Stimulated activated CD4-positive, alpha-beta T cell treated with anti-CD3 and anti-CD28 coated beads, Interleukin-1b, Interleukin-23, amount 100 ng/mL, for 48 hours (primary cell): ENCODE measurements at regions not wholly inside any gene's neighbourhood (a gene's known extent, or its start where the extent isn't known, plus 50 kb on each side); places are given as distances from the start of the nearest gene placed in this dataset.

ENCODE experiments used
- DNase-seq: peaks from one replicate; pipeline ENCODE4 v3.0.0-alpha.2; 2020

DNA sequence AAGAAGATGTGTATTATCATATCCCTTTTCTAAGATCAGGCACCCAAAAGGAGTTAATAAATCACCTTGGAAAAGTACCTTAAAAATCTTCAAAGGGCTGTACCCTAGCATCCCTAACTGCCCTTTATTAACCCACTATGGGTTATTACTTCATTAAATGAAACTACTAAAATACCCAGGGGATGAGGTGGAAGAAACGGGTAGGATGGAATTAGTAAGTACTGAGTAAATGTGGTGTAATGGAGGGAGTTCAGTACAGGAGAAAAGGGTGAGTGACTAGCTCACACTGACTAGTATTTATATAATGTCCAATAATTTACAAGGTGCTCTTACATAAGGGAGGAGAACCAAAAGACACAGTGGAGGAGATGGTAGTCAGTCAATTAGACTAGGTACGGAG lies 51.0 kb upstream of the RASGEF1B start:
- no peak for DNase-seq

GRCh38 chr4:81521708-81522107 lies 50.0 kb upstream of the RASGEF1B start:
- no peak for DNase-seq
